B cell (primary cell): ENCODE measurements at regions not wholly inside any gene's neighbourhood (a gene's known extent, or its start where the extent isn't known, plus 50 kb on each side); places are given as distances from the start of the nearest gene placed in this dataset.

Source experiments
- ATAC-seq: fragments of 200-7000 bp; cut with Tn5 transposase; one replicate; pipeline ENCODE4 v1.10.0; 2021; ENCODE audit warnings: low read depth, mild to moderate bottlenecking, moderate number of reproducible peaks, moderate library complexity
- CTCF ChIA-PET: fragments of 350-600 bp; sonication (Branson Sonifier 250); formaldehyde crosslinking; loops from one replicate; lab custom pipeline; 2021; ENCODE audit warnings: antibody characterized with exemption, inconsistent platforms; lab: Charles Lee
- POLR2A ChIA-PET: fragments of 350-600 bp; sonication (Branson Sonifier 250); formaldehyde crosslinking; loops from one replicate; lab custom pipeline; 2021; ENCODE audit warnings: antibody characterized with exemption; lab: Charles Lee
- DNase-seq: peaks from one replicate; pipeline ENCODE4 v3.0.0; 2013
- H2AFZ ChIP-seq: 2 replicates; pipeline ENCODE4 v1.6.1; 2012; ENCODE audit warnings: mild to moderate bottlenecking, low read depth, low read length; ENCODE audit not compliant: insufficient read depth, poor library complexity, severe bottlenecking
- H3K27ac ChIP-seq, 2 donors: 1 replicate in 1 of 2; 2 replicates in 1 of 2; pipeline ENCODE4 v1.5.1; 2012 to 2013; ENCODE audit warnings: low read length in 2 of 2, mild to moderate bottlenecking in 2 of 2, moderate library complexity in 1 of 2
- H3K27me3 ChIP-seq, 4 experiments: fragments of 200-600 bp in 1 of 4; sonication (generic) in 1 of 4; replicated peaks in 1 of 4; 1 replicate in 2 of 4; 2 replicates in 2 of 4; pipeline versions ENCODE4 v1.6.1 to v1.7.0; 2013 to 2016; ENCODE audit warnings: low read length in 3 of 4, mild to moderate bottlenecking in 2 of 4, mixed read lengths in 1 of 4, moderate library complexity in 1 of 4; ENCODE audit not compliant: insufficient read depth in 4 of 4, control insufficient read depth in 3 of 4; ENCODE audit errors: control extremely low read depth in 1 of 4
- H3K36me3 ChIP-seq, 2 experiments: replicated peaks in 1 of 2; 1 replicate in 1 of 2; 2 replicates in 1 of 2; pipeline versions ENCODE4 v1.6.1 to v1.7.1; 2013; ENCODE audit warnings: low read length in 1 of 2; ENCODE audit not compliant: insufficient read depth in 2 of 2, control insufficient read depth in 1 of 2; ENCODE audit errors: control extremely low read depth in 1 of 2, extremely low read depth in 1 of 2
- H3K4me1 ChIP-seq, 2 donors: fragments of 200-600 bp in 1 of 2; sonication (generic) in 1 of 2; 1 replicate in 1 of 2; 2 replicates in 1 of 2; pipeline versions ENCODE4 v1.5.1 to v1.6.1; 2013 to 2017; ENCODE audit warnings: low read length in 2 of 2; ENCODE audit not compliant: control insufficient read depth in 2 of 2, insufficient read depth in 2 of 2
- H3K4me2 ChIP-seq: replicated peaks from 2 replicates; pipeline ENCODE3; 2012; ENCODE audit warnings: mild to moderate bottlenecking, low read depth, low read length; ENCODE audit not compliant: poor library complexity, severe bottlenecking
- H3K4me3 ChIP-seq, 5 experiments: fragments of 200-600 bp in 1 of 5; sonication (generic) in 1 of 5; 1 replicate in 3 of 5; 2 replicates in 2 of 5; pipeline versions ENCODE4 v1.5.1 to v1.7.0; 2011 to 2016; ENCODE audit warnings: low read length in 4 of 5, mild to moderate bottlenecking in 4 of 5, low read depth in 2 of 5, control low read depth in 1 of 5, moderate library complexity in 1 of 5; ENCODE audit not compliant: insufficient read depth in 1 of 5; ENCODE audit errors: control extremely low read depth in 1 of 5, extremely low read depth in 1 of 5
- H3K79me2 ChIP-seq: fragments of 200-600 bp; sonication (generic); one replicate; pipeline ENCODE4 v1.6.0; 2016; ENCODE audit warnings: low read length; ENCODE audit not compliant: control insufficient read depth, insufficient read depth
- H3K9ac ChIP-seq: fragments of 200-600 bp; sonication (generic); 2 replicates; pipeline ENCODE4 v1.6.1; 2017; ENCODE audit warnings: mild to moderate bottlenecking, low read length, moderate library complexity
- H3K9me3 ChIP-seq, 3 donors: one replicate each; pipeline versions ENCODE4 v1.6.1 to v1.7.1; 2013; ENCODE audit warnings: low read length in 2 of 3; ENCODE audit not compliant: control insufficient read depth in 2 of 3, insufficient read depth in 1 of 3; ENCODE audit errors: control extremely low read depth in 1 of 3
- H4K20me1 ChIP-seq: 2 replicates; pipeline ENCODE4 v1.6.0; 2012; ENCODE audit warnings: mild to moderate bottlenecking, low read length; ENCODE audit not compliant: insufficient read depth, control insufficient read depth, poor library complexity, severe bottlenecking
- H3K27ac Mint-ChIP-seq: one replicate; pipeline ENCODE4 v1.8.0; 2021; ENCODE audit warnings: mixed read lengths
- H3K27me3 Mint-ChIP-seq: one replicate; pipeline ENCODE4 v1.8.0; 2021; ENCODE audit warnings: mixed read lengths
- H3K4me1 Mint-ChIP-seq: one replicate; pipeline ENCODE4 v1.8.0; 2021; ENCODE audit warnings: mixed read lengths
- H3K4me3 Mint-ChIP-seq: one replicate; pipeline ENCODE4 v1.8.0; 2021; ENCODE audit warnings: mixed read lengths
- H3K9me3 Mint-ChIP-seq: one replicate; pipeline ENCODE4 v1.8.0; 2022; ENCODE audit warnings: mixed read lengths; ENCODE audit not compliant: insufficient read depth
- CTCF ChIP-seq: fragments of 200-600 bp; IDR thresholded peaks from one replicate; pipeline ENCODE4 v1.8.0; 2022; ENCODE audit warnings: antibody characterized with exemption, mild to moderate bottlenecking
- EZH2 ChIP-seq: IDR thresholded peaks from 2 replicates; pipeline ENCODE4 v1.6.1; 2012; ENCODE audit warnings: borderline replicate concordance, low read depth, mild to moderate bottlenecking, moderate library complexity, low read length; ENCODE audit not compliant: insufficient read depth, poor library complexity, severe bottlenecking
- WGBS: methylation state at CpG from one replicate; pipeline ENCODE4 v1.1.5; 2013; ENCODE audit warnings: missing lambda C conversion rate; ENCODE audit not compliant: insufficient coverage; 5-methylcytosine and 5-hydroxymethylcytosine counted together
- intact Hi-C: fragments of 100-400 bp; cut with micrococcal nuclease; formaldehyde crosslinking; loops from one replicate; pipeline ENCODE4 v1.10.0; 2022

- Mint-ChIP-seq H3K9me3 (no peaks in the 10 kb centered on the region), H3K27me3 (no peaks in the 10 kb centered on the region), H3K27ac (no peak overlapping the region), H3K4me3 (no peak overlapping the region), H3K4me1 (no peaks in the 10 kb centered on the region)
- Histone ChIP-seq H3K4me1 (no peaks in the 10 kb centered on the region), H3K9me3 (no peaks in the 10 kb centered on the region), H3K9ac (no peak overlapping the region), H3K4me2 (no peak overlapping the region), H4K20me1 (no peaks in the 10 kb centered on the region), H3K79me2 (no peaks in the 10 kb centered on the region), H3K27ac (no peak overlapping the region), H3K4me3 (no peak overlapping the region), H3K27me3 (no peaks in the 10 kb centered on the region), H3K36me3 (no peaks in the 10 kb centered on the region), H2AFZ (no peak overlapping the region)
- intact Hi-C loops = no loop called here
- CTCF ChIA-PET = interaction anchor here (0.6 kb wide), 1 partner anchor 571 kb away, joined by 3 read pairs; no protein-coding TSS in a partner anchor
- DNase-seq = no peak
- WGBS = no CpG with 5 or more reads among the region's 1 CpG
- POLR2A ChIA-PET = no interaction called here
- no peak for ATAC-seq
- TF ChIP-seq CTCF (no peak), EZH2 (no peak)
Observed at GRCh38 chr14:37816135-37816534, 220.7 kb downstream of the TTC6 start.

GRCh38 chr14:37816743-37817295, 221.4 kb downstream of the TTC6 start:
- ChIA-PET POLR2A (no interaction called here), CTCF (interaction anchor here (0.6 kb wide), 1 partner anchor 570 kb away, joined by 3 read pairs; no protein-coding TSS in a partner anchor)
- Histone ChIP-seq H3K4me2 (no peak overlapping the region), H3K9me3 (no peaks in the 10 kb centered on the region), H3K79me2 (no peaks in the 10 kb centered on the region), H4K20me1 (no peaks in the 10 kb centered on the region), H3K27me3 (no peaks in the 10 kb centered on the region), H2AFZ (no peak overlapping the region), H3K4me1 (no peaks in the 10 kb centered on the region), H3K27ac (no peak overlapping the region), H3K9ac (no peak overlapping the region), H3K4me3 (no peak overlapping the region), H3K36me3 (no peaks in the 10 kb centered on the region)
- Mint-ChIP-seq H3K27me3 (no peaks in the 10 kb centered on the region), H3K27ac (no peak overlapping the region), H3K4me3 (no peak overlapping the region), H3K4me1 (no peaks in the 10 kb centered on the region), H3K9me3 (no peaks in the 10 kb centered on the region)
- intact Hi-C loops = no loop called here
- DNase-seq = no peak
- TF ChIP-seq CTCF (no peak), EZH2 (no peak)
- no peak for ATAC-seq
- WGBS = 60% methylated on average over 1 of the region's 4 CpGs
